Trophoblast cell (in vitro differentiated cells and primary cell): ENCODE measurements at regions not wholly inside any gene's neighbourhood (a gene's known extent, or its start where the extent isn't known, plus 50 kb on each side); places are given as distances from the start of the nearest gene placed in this dataset.
A peak's percentile ranks its signal among the peaks of the same experiment; 100 is the strongest.
"Not testable (repeated sequence)": the region's sequence is repeated elsewhere in the genome, so short reads cannot be mapped to it uniquely, and the experiment has no call there.

Source experiments
- DNase-seq, 2 donors: peaks; one replicate each; pipeline ENCODE4 v3.0.0-alpha.2; 2016
- H2AFZ ChIP-seq: 2 replicates; pipeline ENCODE4 v1.6.1; 2013; ENCODE audit warnings: low read length, moderate library complexity, mild to moderate bottlenecking; ENCODE audit not compliant: insufficient read depth, poor library complexity
- H2AK5ac ChIP-seq: 2 replicates; pipeline ENCODE4 v1.6.1; 2013; ENCODE audit warnings: mild to moderate bottlenecking, low read length
- H2BK120ac ChIP-seq: 2 replicates; pipeline ENCODE4 v1.6.1; 2013; ENCODE audit warnings: low read length, mild to moderate bottlenecking, moderate library complexity; ENCODE audit not compliant: insufficient read depth, poor library complexity
- H2BK12ac ChIP-seq: 2 replicates; pipeline ENCODE4 v1.6.1; 2013; ENCODE audit warnings: mild to moderate bottlenecking, low read length, moderate library complexity
- H2BK5ac ChIP-seq: 2 replicates; pipeline ENCODE4 v1.6.1; 2013; ENCODE audit warnings: low read length, low read depth, moderate library complexity, mild to moderate bottlenecking; ENCODE audit not compliant: poor library complexity
- H3K14ac ChIP-seq: 2 replicates; pipeline ENCODE4 v1.6.1; 2013; ENCODE audit warnings: mild to moderate bottlenecking, low read length
- H3K18ac ChIP-seq: 2 replicates; pipeline ENCODE4 v1.6.1; 2013; ENCODE audit warnings: mild to moderate bottlenecking, low read length
- H3K23ac ChIP-seq: 2 replicates; pipeline ENCODE4 v1.6.1; 2013; ENCODE audit warnings: low read length
- H3K27ac ChIP-seq: 2 replicates; pipeline ENCODE4 v1.5.1; 2013; ENCODE audit warnings: low read depth, mild to moderate bottlenecking, inconsistent platforms, low read length, moderate library complexity
- H3K27me3 ChIP-seq: 2 replicates; pipeline ENCODE4 v1.6.1; 2013; ENCODE audit warnings: inconsistent platforms, mild to moderate bottlenecking, low read length, moderate library complexity; ENCODE audit not compliant: insufficient read depth
- H3K36me3 ChIP-seq, 2 experiments: 1 replicate in 1 of 2; 2 replicates in 1 of 2; pipeline ENCODE4 v1.6.1; 2013; ENCODE audit warnings: low read length in 2 of 2, mild to moderate bottlenecking in 2 of 2, moderate library complexity in 1 of 2; ENCODE audit not compliant: insufficient read depth in 2 of 2, control insufficient read depth in 1 of 2
- H3K4ac ChIP-seq: 2 replicates; pipeline ENCODE4 v1.6.1; 2013; ENCODE audit warnings: low read depth, mild to moderate bottlenecking, low read length, moderate library complexity
- H3K4me1 ChIP-seq, 2 experiments: 1 replicate in 1 of 2; 2 replicates in 1 of 2; pipeline ENCODE4 v1.6.1; 2013; ENCODE audit warnings: low read length in 2 of 2, mild to moderate bottlenecking in 2 of 2, moderate library complexity in 1 of 2; ENCODE audit not compliant: insufficient read depth in 2 of 2, control insufficient read depth in 1 of 2
- H3K4me2 ChIP-seq: 2 replicates; pipeline ENCODE4 v1.6.1; 2013; ENCODE audit warnings: inconsistent platforms, mild to moderate bottlenecking, low read length, moderate library complexity
- H3K4me3 ChIP-seq: 2 replicates; pipeline ENCODE4 v1.5.1; 2013; ENCODE audit warnings: mild to moderate bottlenecking, low read depth, low read length, inconsistent platforms
- H3K79me1 ChIP-seq: one replicate; pipeline ENCODE4 v1.6.1; 2013; ENCODE audit warnings: low read length
- H3K79me2 ChIP-seq: 2 replicates; pipeline ENCODE4 v1.6.1; 2013; ENCODE audit warnings: low read length, mild to moderate bottlenecking; ENCODE audit not compliant: control insufficient read depth, insufficient read depth, poor library complexity
- H3K9ac ChIP-seq: 2 replicates; pipeline ENCODE4 v1.6.1; 2013; ENCODE audit warnings: mild to moderate bottlenecking, low read length
- H3K9me3 ChIP-seq: 2 replicates; pipeline ENCODE4 v1.6.1; 2013; ENCODE audit warnings: low read depth, mild to moderate bottlenecking, control low read depth, inconsistent platforms, low read length; ENCODE audit not compliant: insufficient read depth
- H4K12ac ChIP-seq: 2 replicates; pipeline ENCODE4 v1.6.1; 2013; ENCODE audit warnings: low read depth, mild to moderate bottlenecking, low read length, moderate library complexity
- H4K8ac ChIP-seq: 2 replicates; pipeline ENCODE4 v1.6.1; 2013; ENCODE audit warnings: low read depth, mild to moderate bottlenecking, low read length, moderate library complexity
- H4K91ac ChIP-seq: one replicate; pipeline ENCODE4 v1.6.1; 2013; ENCODE audit warnings: low read depth, mild to moderate bottlenecking, low read length, moderate library complexity
- WGBS: extraction: QIAGEN DNeasy Blood & Tissue Kit; methylation state at CpG from one replicate; pipeline ENCODE4 v1.1.7; 2013; ENCODE audit warnings: missing lambda C conversion rate; ENCODE audit not compliant: insufficient read length, insufficient coverage; ENCODE audit errors: extremely low coverage; 5-methylcytosine and 5-hydroxymethylcytosine counted together

DNA sequence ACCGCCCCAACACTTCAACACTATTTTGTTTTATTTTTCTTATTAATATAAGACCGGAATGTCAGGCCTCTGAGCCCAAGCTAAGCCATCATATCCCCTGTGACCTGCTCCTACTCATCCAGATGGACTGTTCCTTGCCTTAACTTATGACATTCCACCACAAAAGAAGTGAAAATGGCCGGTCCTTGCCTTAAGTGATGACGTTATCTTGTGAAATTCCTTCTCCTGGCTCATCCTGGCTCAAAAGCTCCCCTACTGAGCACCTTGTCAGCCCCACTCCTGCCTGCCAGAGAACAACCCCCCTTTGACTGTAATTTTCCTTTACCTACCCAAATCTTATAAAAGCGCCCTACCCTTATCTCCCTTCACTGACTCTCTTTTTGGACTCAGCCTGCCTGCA lies 1196.5 kb upstream of the FAM98A start:
- H4K91ac ChIP-seq, H3K9ac ChIP-seq, H2BK12ac ChIP-seq, H4K12ac ChIP-seq, H2AK5ac ChIP-seq, H3K79me2 ChIP-seq, H2BK5ac ChIP-seq, H3K4me2 ChIP-seq, H3K9me3 ChIP-seq, H3K14ac ChIP-seq, H3K23ac ChIP-seq, H4K8ac ChIP-seq, H3K79me1 ChIP-seq, H3K18ac ChIP-seq, H3K36me3 ChIP-seq, H3K27ac ChIP-seq, H3K4me3 ChIP-seq, H3K27me3 ChIP-seq, H3K4me1 ChIP-seq, H2BK120ac ChIP-seq, DNase-seq, H2AFZ ChIP-seq, H3K4ac ChIP-seq: not testable (repeated sequence)
- no CpG with 5 or more reads among the region's 5 CpGs for WGBS

DNA sequence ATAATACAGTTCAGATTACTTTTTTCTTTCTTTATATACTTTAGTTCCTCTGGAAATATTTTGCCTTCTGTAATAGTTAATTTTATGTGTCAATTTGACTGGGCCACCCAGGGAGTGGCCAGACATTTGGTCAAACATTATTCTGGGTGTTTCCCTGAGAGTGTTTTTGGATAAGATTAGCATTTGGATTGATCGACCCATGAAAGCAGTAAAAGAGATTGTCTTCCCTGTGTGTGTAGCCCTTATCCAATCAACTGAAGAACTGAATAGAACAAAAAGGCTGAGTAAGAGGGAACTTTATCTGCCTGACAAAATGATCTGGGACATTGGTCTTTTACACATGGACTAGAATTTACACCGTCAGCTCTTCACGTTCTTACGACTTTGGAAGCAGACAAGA lies 1190.1 kb upstream of the FAM98A start:
- Histone ChIP-seq H3K4ac (no peak overlapping the region), H4K12ac (no peak overlapping the region), H2BK12ac (no peak overlapping the region), H3K79me2 (no peaks in the 10 kb centered on the region), H3K23ac (no peak overlapping the region), H2AK5ac (no peak overlapping the region), H3K14ac (no peak overlapping the region), H3K27ac (peak overlapping the region; percentile 8), H3K9me3 (no peaks in the 10 kb centered on the region), H3K4me2 (no peak overlapping the region), H2BK5ac (no peak overlapping the region), H3K79me1 (no peaks in the 10 kb centered on the region), H2AFZ (no peak overlapping the region), H3K9ac (no peak overlapping the region), H3K4me3 (no peak overlapping the region), H3K18ac (no peak overlapping the region), H2BK120ac (no peak overlapping the region), H4K91ac (no peak overlapping the region), H3K27me3 (no peaks in the 10 kb centered on the region), H4K8ac (no peak overlapping the region), H3K36me3 (no peaks in the 10 kb centered on the region), H3K4me1 (no peaks in the 10 kb centered on the region)
- WGBS = no CpG with 5 or more reads among the region's 4 CpGs
- DNase-seq = no peak

DNA sequence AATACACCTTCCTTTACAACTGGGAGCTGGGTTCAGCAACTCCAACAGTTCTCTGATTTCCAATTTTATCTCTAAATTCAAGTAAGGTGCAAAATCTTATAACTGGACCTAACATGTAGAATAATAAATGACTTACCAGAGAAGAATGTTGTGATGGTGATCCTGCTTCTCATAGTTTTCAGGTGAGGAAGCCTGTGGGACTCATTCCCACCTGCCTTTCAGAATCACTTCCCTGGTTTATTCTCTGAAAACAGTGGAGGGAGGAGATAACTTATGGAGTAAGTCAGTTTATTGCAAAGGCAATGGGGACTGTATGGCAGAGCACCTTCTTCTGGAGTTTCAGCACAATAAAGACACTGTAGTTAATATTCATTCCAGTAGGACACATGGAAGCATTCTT lies 1188.2 kb upstream of the FAM98A start:
- Histone ChIP-seq H2AFZ (no peak overlapping the region), H3K36me3 (no peaks in the 10 kb centered on the region), H3K4me1 (no peaks in the 10 kb centered on the region), H2BK12ac (no peak overlapping the region), H3K14ac (no peak overlapping the region), H3K9ac (no peak overlapping the region), H3K79me2 (no peaks in the 10 kb centered on the region), H2BK5ac (no peak overlapping the region), H3K23ac (no peak overlapping the region), H4K91ac (no peak overlapping the region), H3K79me1 (no peaks in the 10 kb centered on the region), H2AK5ac (no peak overlapping the region), H3K4ac (no peak overlapping the region), H3K27ac (no peak overlapping the region), H2BK120ac (no peak overlapping the region), H3K27me3 (no peaks in the 10 kb centered on the region), H3K4me2 (no peak overlapping the region), H3K18ac (no peak overlapping the region), H3K4me3 (no peak overlapping the region), H3K9me3 (no peaks in the 10 kb centered on the region), H4K12ac (no peak overlapping the region), H4K8ac (no peak overlapping the region)
- peak; percentile 16 to 65 for DNase-seq

DNA sequence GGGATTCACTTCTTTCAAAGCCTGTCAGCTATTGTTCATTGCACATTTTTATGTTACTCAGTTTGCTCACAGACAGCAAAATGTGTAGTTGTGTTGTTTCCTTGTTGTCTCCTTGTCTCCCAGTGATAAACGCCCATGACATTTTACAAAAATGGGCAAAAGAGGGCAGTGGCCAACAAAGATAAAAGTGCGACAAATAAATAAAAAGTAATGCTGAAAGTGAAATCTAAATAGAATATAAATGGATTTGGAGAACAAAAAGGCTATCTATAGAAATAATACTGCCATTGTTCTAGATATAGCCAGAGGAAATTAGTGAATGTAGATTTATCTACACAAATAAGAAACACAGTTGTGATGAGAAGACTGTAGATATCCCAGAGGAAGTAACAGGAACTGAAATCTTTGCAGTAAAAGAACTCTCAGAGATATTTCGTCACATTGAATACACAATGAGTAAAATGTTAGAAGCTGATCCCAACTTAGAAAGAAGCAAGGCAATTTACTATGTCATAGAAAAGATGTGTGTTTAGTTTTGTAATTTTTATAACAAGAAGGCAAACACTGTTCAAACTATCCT lies 1186.2 kb upstream of the FAM98A start:
- Histone ChIP-seq H3K18ac (no peak overlapping the region), H3K79me1 (no peaks in the 10 kb centered on the region), H3K4me3 (no peak overlapping the region), H3K4me2 (no peak overlapping the region), H2BK120ac (no peak overlapping the region), H3K23ac (no peak overlapping the region), H3K79me2 (no peaks in the 10 kb centered on the region), H2BK12ac (no peak overlapping the region), H3K36me3 (no peaks in the 10 kb centered on the region), H3K14ac (no peak overlapping the region), H4K8ac (no peak overlapping the region), H3K27me3 (no peaks in the 10 kb centered on the region), H4K12ac (no peak overlapping the region), H3K4ac (no peak overlapping the region), H2AFZ (no peak overlapping the region), H3K4me1 (no peaks in the 10 kb centered on the region), H3K9ac (no peak overlapping the region), H3K27ac (no peak overlapping the region), H2AK5ac (no peak overlapping the region), H4K91ac (no peak overlapping the region), H2BK5ac (no peak overlapping the region), H3K9me3 (no peaks in the 10 kb centered on the region)
- DNase-seq = no peak
- no CpG with 5 or more reads among the region's 3 CpGs for whole genome bisulfite sequencing
